DMS53 treated with DMSO at 0.1 percent for 48 hours (cell line): ENCODE measurements at regions not wholly inside any gene's neighbourhood (a gene's known extent, or its start where the extent isn't known, plus 50 kb on each side); places are given as distances from the start of the nearest gene placed in this dataset.
"Not testable (repeated sequence)": the region's sequence is repeated elsewhere in the genome, so short reads cannot be mapped to it uniquely, and the experiment has no call there.

ENCODE experiments used
- DNase-seq: peaks from one replicate; lab custom pipeline; 2025; ENCODE audit not compliant: unreplicated experiment; lab: John Stamatoyannopoulos, UW

- no peak for DNase-seq
Measured at GRCh38 chr14:56419750-56420149, 159.8 kb upstream of the TMEM260 start.

- DNase-seq = no peak
Measured at GRCh38 chr14:56422221-56422620, 157.4 kb upstream of the TMEM260 start.

- peak; percentile 78 for DNase-seq
Measured at GRCh38 chr14:56422703-56423213, 156.8 kb upstream of the TMEM260 start.

GRCh38 chr14:56423544-56423943 is 156.1 kb upstream of the TMEM260 start:
- DNase-seq = no peak

GRCh38 chr14:56431013-56431412 is 148.6 kb upstream of the TMEM260 start:
- DNase-seq = no peak

- DNase-seq = no peak
Measured at GRCh38 chr14:56449670-56450213, 129.9 kb upstream of the TMEM260 start.

- DNase-seq = no peak
Measured at GRCh38 chr14:56452940-56453339, 126.7 kb upstream of the TMEM260 start.

- not testable (repeated sequence) for DNase-seq
Measured at GRCh38 chr14:56454680-56455079, 124.9 kb upstream of the TMEM260 start.

- DNase-seq = no peak
Measured at GRCh38 chr14:56460469-56460868, 119.1 kb upstream of the TMEM260 start.

GRCh38 chr14:56461276-56462275 is 118.0 kb upstream of the TMEM260 start:
- DNase-seq = no peak

GRCh38 chr14:56463271-56463890 is 116.2 kb upstream of the TMEM260 start:
- no peak for DNase-seq

- no peak for DNase-seq
Measured at GRCh38 chr14:56471056-56471455, 108.5 kb upstream of the TMEM260 start.

GRCh38 chr14:56474419-56475022 is 105.1 kb upstream of the TMEM260 start:
- peak; percentile 64 for DNase-seq

- peak; percentile 26 for DNase-seq
Measured at GRCh38 chr14:56482310-56482911, 97.2 kb upstream of the TMEM260 start.

GRCh38 chr14:56487090-56487667 is 92.4 kb upstream of the TMEM260 start:
- DNase-seq = peak; percentile 27

GRCh38 chr14:56487761-56488160 is 91.8 kb upstream of the TMEM260 start:
- no peak for DNase-seq

- DNase-seq = no peak
Measured at GRCh38 chr14:56488306-56488705, 91.3 kb upstream of the TMEM260 start.

- peak; percentile 48 for DNase-seq
Measured at GRCh38 chr14:56490379-56490778, 89.2 kb upstream of the TMEM260 start.

GRCh38 chr14:56491299-56492285 is 88.0 kb upstream of the TMEM260 start:
- peak; percentile 80 for DNase-seq
